Loucy (cell line): ENCODE measurements at regions not wholly inside any gene's neighbourhood (a gene's known extent, or its start where the extent isn't known, plus 50 kb on each side); places are given as distances from the start of the nearest gene placed in this dataset.

Source experiments
- EZH2phosphoT487 ChIP-seq: fragments of 200-600 bp; IDR thresholded peaks from 2 replicates; pipeline ENCODE4 v1.6.1; 2018; ENCODE audit warnings: antibody characterized with exemption, mild to moderate bottlenecking, moderate library complexity, borderline replicate concordance
- TF ChIP-seq, protein P1 (sequence below): fragments of 200-600 bp; sonication (generic); conservative IDR thresholded peaks from 2 replicates; pipeline ENCODE4 v1.5.1; 2014; ENCODE audit warnings: mild to moderate bottlenecking, antibody characterized with exemption, low read length

- TF ChIP-seq, protein P1, sequence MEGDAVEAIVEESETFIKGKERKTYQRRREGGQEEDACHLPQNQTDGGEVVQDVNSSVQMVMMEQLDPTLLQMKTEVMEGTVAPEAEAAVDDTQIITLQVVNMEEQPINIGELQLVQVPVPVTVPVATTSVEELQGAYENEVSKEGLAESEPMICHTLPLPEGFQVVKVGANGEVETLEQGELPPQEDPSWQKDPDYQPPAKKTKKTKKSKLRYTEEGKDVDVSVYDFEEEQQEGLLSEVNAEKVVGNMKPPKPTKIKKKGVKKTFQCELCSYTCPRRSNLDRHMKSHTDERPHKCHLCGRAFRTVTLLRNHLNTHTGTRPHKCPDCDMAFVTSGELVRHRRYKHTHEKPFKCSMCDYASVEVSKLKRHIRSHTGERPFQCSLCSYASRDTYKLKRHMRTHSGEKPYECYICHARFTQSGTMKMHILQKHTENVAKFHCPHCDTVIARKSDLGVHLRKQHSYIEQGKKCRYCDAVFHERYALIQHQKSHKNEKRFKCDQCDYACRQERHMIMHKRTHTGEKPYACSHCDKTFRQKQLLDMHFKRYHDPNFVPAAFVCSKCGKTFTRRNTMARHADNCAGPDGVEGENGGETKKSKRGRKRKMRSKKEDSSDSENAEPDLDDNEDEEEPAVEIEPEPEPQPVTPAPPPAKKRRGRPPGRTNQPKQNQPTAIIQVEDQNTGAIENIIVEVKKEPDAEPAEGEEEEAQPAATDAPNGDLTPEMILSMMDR = no peak
- TF ChIP-seq EZH2phosphoT487 = no peak
These were observed 149.4 kb upstream of the SETMAR start for GRCh38 chr3:4153771-4154170.
